ENCODE measurements at regions not wholly inside any gene's neighbourhood (a gene's known extent, or its start where the extent isn't known, plus 50 kb on each side); places are given as distances from the start of the nearest gene placed in this dataset.

- H3K36me3 ChIP-seq (ENCODE audit: control insufficient read depth, insufficient read depth, low read length), result no peaks in the 10 kb centered on the region
- no peak overlapping the region for H3K4me3 ChIP-seq (ENCODE audit: low read depth, low read length)
- TF ChIP-seq CTCF (IDR thresholded peaks at IDR 0.05; ENCODE audit: insufficient read depth, low read length, severe bottlenecking), result no peak
- no peak for FAIRE-seq
- H3K27me3 ChIP-seq (ENCODE audit: control insufficient read depth, insufficient read depth, low read length), result peaks cover 3% of the 10 kb centered on the region
- DNase-seq (ENCODE audit: low read depth), result no peak
Measured at GRCh38 chr6:166697113-166697512, 70.1 kb upstream of the RPS6KA2 start.

GRCh38 chr6:166693880-166694279 is 66.8 kb upstream of the RPS6KA2 start:
- no peak for DNase-seq (ENCODE audit: low read depth)
- Histone ChIP-seq H3K36me3 (ENCODE audit: control insufficient read depth, insufficient read depth, low read length) (no peaks in the 10 kb centered on the region), H3K27me3 (ENCODE audit: control insufficient read depth, insufficient read depth, low read length) (no peaks in the 10 kb centered on the region), H3K4me3 (ENCODE audit: low read depth, low read length) (no peak overlapping the region)
- no peak for FAIRE-seq
- TF ChIP-seq CTCF (IDR thresholded peaks at IDR 0.05; ENCODE audit: insufficient read depth, low read length, severe bottlenecking), result no peak

- DNase-seq (ENCODE audit: low read depth), result no peak
- Histone ChIP-seq H3K4me3 (ENCODE audit: low read depth, low read length) (no peak overlapping the region), H3K36me3 (ENCODE audit: control insufficient read depth, insufficient read depth, low read length) (no peaks in the 10 kb centered on the region), H3K27me3 (ENCODE audit: control insufficient read depth, insufficient read depth, low read length) (no peaks in the 10 kb centered on the region)
- TF ChIP-seq CTCF (IDR thresholded peaks at IDR 0.05; ENCODE audit: insufficient read depth, low read length, severe bottlenecking), result no peak
- no peak for FAIRE-seq
Measured at GRCh38 chr6:166692723-166693302, 65.8 kb upstream of the RPS6KA2 start.

- TF ChIP-seq CTCF (IDR thresholded peaks at IDR 0.05; ENCODE audit: insufficient read depth, low read length, severe bottlenecking), result no peak
- H3K4me3 ChIP-seq (ENCODE audit: low read depth, low read length), result no peak overlapping the region
- no peak for FAIRE-seq
- peaks cover 2% of the 10 kb centered on the region for H3K27me3 ChIP-seq (ENCODE audit: control insufficient read depth, insufficient read depth, low read length)
- H3K36me3 ChIP-seq (ENCODE audit: control insufficient read depth, insufficient read depth, low read length), result no peaks in the 10 kb centered on the region
- no peak for DNase-seq (ENCODE audit: low read depth)
Measured at GRCh38 chr6:166691746-166692145, 64.7 kb upstream of the RPS6KA2 start.

GRCh38 chr6:166691199-166691598 is 64.1 kb upstream of the RPS6KA2 start:
- no peak overlapping the region for H3K4me3 ChIP-seq (ENCODE audit: low read depth, low read length)
- FAIRE-seq, result no peak
- no peak for TF ChIP-seq CTCF (IDR thresholded peaks at IDR 0.05; ENCODE audit: insufficient read depth, low read length, severe bottlenecking)
- peaks cover 4% of the 10 kb centered on the region for H3K27me3 ChIP-seq (ENCODE audit: control insufficient read depth, insufficient read depth, low read length)
- peak; percentile 75 for DNase-seq (ENCODE audit: low read depth)
- H3K36me3 ChIP-seq (ENCODE audit: control insufficient read depth, insufficient read depth, low read length), result no peaks in the 10 kb centered on the region

- Histone ChIP-seq H3K4me3 (ENCODE audit: low read depth, low read length) (no peak overlapping the region), H3K27me3 (ENCODE audit: control insufficient read depth, insufficient read depth, low read length) (peaks cover 4% of the 10 kb centered on the region), H3K36me3 (ENCODE audit: control insufficient read depth, insufficient read depth, low read length) (no peaks in the 10 kb centered on the region)
- TF ChIP-seq CTCF (IDR thresholded peaks at IDR 0.05; ENCODE audit: insufficient read depth, low read length, severe bottlenecking), result no peak
- FAIRE-seq (no peak), DNase-seq (ENCODE audit: low read depth) (no peak)
Measured at GRCh38 chr6:166689687-166690086, 62.6 kb upstream of the RPS6KA2 start.
